Panc1 (cell line): ENCODE measurements at regions not wholly inside any gene's neighbourhood (a gene's known extent, or its start where the extent isn't known, plus 50 kb on each side); places are given as distances from the start of the nearest gene placed in this dataset.

Experiments
- POLR2AphosphoS5 ChIP-seq: IDR thresholded peaks from 2 replicates; pipeline ENCODE4 v1.6.1; 2012; ENCODE audit warnings: mild to moderate bottlenecking, low read depth, low read length, moderate library complexity
- TCF7L2 ChIP-seq: IDR thresholded peaks from 2 replicates; pipeline ENCODE4 v1.6.1; 2011; ENCODE audit warnings: mild to moderate bottlenecking, low read depth, low read length, inconsistent platforms
- TF ChIP-seq, protein P1 (sequence below): fragments of 450-650 bp; IDR thresholded peaks from 2 replicates; pipeline ENCODE4 v1.5.1; 2017; ENCODE audit warnings: mild to moderate bottlenecking
- TF ChIP-seq, protein P2 (sequence below), 2 experiments: IDR thresholded peaks; 2 replicates each; pipeline ENCODE4 v1.6.1; 2011 to 2012; ENCODE audit warnings: low read depth in 2 of 2, control low read depth in 1 of 2, low read length in 1 of 2, mild to moderate bottlenecking in 1 of 2, moderate library complexity in 1 of 2; ENCODE audit not compliant: insufficient read depth in 1 of 2

DNA sequence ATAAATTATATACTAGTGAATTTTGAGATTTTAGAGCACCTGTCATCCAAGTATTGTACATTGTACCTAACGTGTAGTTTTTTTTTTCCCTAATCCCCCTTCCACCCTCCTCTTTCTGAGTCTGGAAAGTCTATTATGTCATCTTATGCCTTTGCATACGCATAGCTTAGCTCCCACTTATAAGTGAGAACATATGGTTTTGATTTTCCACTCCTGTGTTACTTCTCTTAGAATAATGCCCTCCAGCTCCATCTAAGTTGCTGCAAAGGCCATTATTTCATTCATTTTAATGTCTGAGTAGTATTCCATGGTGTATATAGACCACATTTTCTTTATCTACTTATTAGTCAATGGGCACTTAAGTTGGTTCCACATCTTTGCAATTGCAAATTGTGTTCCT, 177.0 kb upstream of the C16orf82 start:
- TF ChIP-seq, protein P1, sequence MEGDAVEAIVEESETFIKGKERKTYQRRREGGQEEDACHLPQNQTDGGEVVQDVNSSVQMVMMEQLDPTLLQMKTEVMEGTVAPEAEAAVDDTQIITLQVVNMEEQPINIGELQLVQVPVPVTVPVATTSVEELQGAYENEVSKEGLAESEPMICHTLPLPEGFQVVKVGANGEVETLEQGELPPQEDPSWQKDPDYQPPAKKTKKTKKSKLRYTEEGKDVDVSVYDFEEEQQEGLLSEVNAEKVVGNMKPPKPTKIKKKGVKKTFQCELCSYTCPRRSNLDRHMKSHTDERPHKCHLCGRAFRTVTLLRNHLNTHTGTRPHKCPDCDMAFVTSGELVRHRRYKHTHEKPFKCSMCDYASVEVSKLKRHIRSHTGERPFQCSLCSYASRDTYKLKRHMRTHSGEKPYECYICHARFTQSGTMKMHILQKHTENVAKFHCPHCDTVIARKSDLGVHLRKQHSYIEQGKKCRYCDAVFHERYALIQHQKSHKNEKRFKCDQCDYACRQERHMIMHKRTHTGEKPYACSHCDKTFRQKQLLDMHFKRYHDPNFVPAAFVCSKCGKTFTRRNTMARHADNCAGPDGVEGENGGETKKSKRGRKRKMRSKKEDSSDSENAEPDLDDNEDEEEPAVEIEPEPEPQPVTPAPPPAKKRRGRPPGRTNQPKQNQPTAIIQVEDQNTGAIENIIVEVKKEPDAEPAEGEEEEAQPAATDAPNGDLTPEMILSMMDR, result no peak
- no peak for TF ChIP-seq POLR2AphosphoS5
- TF ChIP-seq, protein P2, sequence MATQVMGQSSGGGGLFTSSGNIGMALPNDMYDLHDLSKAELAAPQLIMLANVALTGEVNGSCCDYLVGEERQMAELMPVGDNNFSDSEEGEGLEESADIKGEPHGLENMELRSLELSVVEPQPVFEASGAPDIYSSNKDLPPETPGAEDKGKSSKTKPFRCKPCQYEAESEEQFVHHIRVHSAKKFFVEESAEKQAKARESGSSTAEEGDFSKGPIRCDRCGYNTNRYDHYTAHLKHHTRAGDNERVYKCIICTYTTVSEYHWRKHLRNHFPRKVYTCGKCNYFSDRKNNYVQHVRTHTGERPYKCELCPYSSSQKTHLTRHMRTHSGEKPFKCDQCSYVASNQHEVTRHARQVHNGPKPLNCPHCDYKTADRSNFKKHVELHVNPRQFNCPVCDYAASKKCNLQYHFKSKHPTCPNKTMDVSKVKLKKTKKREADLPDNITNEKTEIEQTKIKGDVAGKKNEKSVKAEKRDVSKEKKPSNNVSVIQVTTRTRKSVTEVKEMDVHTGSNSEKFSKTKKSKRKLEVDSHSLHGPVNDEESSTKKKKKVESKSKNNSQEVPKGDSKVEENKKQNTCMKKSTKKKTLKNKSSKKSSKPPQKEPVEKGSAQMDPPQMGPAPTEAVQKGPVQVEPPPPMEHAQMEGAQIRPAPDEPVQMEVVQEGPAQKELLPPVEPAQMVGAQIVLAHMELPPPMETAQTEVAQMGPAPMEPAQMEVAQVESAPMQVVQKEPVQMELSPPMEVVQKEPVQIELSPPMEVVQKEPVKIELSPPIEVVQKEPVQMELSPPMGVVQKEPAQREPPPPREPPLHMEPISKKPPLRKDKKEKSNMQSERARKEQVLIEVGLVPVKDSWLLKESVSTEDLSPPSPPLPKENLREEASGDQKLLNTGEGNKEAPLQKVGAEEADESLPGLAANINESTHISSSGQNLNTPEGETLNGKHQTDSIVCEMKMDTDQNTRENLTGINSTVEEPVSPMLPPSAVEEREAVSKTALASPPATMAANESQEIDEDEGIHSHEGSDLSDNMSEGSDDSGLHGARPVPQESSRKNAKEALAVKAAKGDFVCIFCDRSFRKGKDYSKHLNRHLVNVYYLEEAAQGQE (IDR thresholded peaks at IDR 0.05; ENCODE audit: insufficient read depth in 1 of 2, low read depth in 2 of 2, low read length in 1 of 2), result no peak
- no peak for TF ChIP-seq TCF7L2
